ENCODE measurements at regions not wholly inside any gene's neighbourhood (a gene's known extent, or its start where the extent isn't known, plus 50 kb on each side); places are given as distances from the start of the nearest gene placed in this dataset.

DNA sequence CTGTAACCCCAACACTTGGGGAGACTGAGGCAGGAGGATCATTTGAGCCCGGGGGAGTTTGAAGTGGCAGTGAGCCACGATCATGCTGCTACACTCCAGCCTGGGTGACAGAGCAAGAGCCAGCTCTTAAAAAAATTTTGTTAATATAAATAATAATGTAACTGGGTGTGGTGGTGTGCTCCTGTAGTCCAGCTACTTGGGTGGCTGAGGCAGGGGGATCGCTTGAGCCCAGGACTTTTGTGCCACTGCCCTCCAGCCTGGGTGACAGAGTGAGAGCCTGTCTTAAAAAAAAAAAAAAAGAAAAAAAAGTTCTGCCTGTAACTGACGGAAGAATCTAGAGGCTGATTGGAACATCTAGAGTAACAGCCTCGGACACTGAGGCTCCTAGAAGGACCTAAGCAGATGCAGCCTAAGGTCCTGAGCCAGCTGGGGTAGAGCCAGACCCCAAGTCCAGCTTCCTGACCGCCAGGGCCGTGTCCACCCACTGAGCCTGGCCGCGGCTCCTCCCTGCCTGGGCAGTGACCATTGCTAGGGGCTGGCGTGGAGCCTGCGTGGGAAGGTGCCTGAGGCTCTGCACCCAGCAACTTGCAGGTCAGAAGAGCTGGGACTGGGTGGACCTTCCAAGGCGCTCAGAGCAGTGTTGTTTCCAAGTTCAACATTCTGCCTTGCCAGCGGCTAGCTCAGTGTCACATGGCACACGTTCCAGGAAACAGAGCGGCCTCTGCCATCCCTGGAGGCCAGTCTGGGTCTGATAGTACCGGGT is 209.4 kb upstream of the CIBAR2 start:
- DNase-seq (ENCODE audit: low read depth in 2 of 2, low spot score in 1 of 2) = no peak

DNA sequence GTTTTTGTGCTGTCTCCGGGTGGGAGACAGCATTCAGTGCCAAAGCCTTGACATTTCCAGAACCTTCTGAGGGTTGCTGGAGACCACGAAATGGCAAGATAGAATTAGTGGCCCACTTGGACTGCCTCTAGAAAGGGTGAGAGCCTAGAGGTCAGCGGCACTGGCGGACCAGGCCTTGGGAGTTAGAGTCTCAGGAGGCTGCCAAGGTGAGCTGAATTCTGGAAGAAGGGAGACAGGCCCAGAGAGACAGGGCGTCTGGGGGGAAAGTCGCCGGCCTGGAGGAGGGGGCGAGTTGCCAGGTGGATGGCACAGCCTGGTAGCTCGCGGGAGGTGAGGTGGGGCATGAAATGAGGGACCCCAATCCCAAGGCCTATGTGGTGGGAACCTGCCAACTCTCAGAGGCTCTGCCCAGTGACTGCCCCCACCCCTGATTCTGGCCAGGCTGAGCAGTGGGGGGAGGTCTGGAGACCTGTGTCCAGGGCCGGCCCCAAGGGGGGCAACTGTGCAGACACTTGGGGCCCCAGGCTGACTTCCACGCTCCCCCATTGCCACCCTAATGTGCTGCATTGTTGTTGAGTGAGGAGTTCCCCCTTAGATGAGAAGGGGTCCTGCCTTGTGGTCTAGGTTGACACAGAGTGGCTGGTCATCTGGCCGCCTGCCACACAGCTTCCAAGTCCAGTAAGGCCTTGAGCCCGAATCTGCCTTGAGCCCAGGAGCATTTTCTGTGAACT is 211.1 kb upstream of the CIBAR2 start:
- DNase-seq (ENCODE audit: low read depth in 2 of 2, low spot score in 1 of 2) = no peak

DNA sequence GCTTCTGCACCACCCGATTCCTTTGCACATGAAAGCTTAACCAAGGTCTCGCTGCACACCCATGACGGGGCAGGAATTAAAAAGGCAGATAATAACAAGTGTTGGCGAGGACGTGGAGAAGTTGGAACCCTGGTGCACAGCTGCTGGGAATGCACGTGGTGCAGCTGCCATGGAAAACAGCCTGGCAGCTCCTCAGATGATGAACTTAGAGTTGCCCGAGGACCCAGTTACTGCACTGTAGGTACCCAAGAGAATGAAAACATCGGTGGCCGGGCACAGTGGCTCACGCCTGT is 211.6 kb upstream of the CIBAR2 start:
- no peak for DNase-seq (ENCODE audit: low read depth in 2 of 2, low spot score in 1 of 2)

DNA sequence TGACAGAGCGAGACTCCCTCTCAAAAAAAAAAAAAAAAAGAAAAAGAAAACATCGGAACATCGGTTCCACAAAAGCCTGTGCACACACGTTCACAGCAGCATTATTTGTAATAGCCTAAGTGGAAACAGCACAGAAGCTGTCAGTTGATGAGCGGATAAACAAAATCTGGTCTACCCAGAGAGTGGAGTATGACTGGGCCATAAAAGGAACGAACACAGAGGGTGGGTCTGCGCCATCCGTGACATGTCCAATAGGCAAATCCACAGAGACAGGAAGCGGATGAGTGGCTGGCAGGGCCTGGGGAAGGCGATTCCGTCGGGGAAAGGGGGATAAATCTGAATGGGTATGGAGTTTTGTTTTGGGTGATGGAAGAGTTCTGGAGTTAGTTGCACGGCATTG is 212.2 kb upstream of the CIBAR2 start:
- no peak for DNase-seq (ENCODE audit: low read depth in 2 of 2, low spot score in 1 of 2)

DNA sequence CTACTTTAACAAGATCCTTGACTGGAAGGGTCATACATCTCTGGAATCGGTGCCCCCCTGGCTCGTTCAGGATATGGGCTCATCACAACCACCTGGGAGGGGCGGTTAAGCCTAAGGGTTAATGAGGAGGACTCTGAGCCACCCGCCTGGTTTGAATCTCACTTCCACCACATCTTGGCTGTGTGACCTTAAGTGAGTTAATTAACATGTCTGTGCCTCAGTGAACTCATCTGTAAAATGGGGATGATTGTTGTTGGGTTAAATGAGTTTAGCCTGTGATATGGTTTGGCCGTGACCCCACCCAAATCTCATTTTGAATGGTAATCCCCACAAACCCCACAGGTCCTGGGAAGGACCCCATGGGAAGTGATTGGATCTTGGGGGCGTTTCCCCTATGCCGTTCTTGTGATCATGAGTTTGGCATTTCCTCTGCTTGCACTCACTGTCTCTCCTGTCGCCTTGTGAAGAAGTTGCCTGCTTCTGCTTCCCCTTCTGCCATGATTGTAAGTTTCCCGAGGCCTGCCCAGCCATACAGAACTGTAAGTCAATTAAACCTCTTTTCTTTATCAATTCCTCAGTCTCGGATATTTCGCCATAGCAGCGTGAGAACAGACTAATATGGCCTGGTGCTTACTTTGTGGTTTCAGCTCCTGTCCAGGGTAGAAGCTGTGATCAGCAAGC is 214.0 kb upstream of the CIBAR2 start:
- no peak for DNase-seq (ENCODE audit: low read depth in 2 of 2, low spot score in 1 of 2)

DNA sequence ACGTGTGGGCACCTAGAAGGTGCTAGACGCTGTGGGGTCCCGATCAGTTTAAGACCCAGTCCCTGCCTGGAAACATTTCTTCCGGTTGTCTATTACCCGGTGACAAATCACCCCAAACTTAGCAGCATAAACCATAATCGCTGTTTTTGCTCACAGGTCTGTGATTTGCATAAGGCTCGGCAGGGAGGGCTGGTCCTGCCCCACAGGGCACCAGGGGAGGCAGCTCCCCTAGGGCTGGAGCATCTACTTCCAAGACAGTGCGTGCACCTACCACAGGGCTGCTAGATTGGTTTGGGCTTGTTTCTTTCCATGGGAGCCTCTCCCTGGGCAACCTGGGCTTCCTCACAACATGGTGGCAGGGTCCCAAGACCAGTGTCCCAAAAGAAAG is 214.5 kb upstream of the CIBAR2 start:
- no peak for DNase-seq (ENCODE audit: low read depth in 2 of 2, low spot score in 1 of 2)

DNA sequence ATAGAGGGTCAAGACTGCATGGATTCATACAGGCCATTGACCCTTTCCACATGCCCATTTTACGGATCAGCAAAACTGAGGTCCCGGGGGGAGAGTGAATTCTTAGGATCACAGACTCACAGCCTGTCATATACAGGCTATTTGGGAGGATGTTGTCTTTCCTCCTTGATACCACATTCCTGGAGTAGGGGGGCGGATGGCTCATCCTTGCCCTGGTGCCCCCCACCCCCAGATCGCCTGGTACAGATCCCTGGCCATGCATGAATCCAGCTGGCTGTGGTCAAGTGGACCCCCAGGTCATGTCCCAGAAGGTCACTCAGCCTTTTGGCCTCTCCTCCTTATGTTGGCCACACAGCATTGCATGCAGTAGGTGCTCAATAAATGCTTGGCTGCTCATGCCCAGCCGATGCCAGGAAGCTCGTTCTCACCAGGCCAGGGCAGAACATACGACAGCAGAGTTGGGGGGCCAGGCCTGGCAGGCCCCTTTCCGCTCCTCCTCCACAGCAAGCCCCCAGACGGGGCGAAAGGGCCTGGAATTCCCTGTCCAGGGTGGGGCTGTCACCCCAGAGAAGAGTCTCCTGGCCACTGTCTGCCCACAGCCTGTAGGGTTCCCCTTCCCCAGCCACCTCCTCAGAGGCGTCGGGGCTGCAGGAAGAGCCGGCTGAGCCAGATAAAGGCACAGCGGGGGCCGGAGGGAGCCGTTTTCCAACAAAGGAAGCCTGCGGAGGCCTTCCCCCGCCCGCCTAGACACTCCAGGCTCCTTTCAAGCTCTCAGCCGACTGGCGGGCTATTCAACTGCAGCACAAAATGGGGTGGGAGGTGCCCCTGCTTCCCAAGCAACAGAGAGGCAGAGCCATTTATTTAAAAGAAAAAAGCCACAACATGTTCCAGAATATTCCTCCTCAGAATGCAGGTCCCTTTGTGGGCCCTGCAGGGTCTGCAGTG is 215.7 kb upstream of the CIBAR2 start:
- DNase-seq (ENCODE audit: low read depth in 2 of 2, low spot score in 1 of 2) = no peak

DNA sequence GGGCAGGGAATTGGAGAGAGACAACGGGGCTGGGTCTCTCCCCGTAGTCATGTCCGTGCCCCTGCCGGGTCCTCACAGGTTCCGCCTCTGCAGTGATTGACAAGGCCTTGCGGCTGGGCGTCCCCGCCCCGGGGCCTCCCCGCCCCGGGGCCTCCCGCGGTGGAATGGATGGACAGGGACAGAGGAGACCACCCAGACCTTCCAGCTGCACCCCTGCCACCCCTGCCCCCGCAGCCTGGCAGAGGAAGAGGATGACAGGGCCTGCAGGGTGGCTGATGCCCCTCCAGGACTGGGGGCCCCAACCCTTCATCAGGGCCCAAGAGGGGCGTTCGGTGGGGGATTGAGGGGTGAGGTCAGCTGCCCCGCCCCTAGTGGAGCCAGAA is 216.4 kb upstream of the CIBAR2 start:
- DNase-seq (ENCODE audit: low read depth in 2 of 2, low spot score in 1 of 2) = no peak

DNA sequence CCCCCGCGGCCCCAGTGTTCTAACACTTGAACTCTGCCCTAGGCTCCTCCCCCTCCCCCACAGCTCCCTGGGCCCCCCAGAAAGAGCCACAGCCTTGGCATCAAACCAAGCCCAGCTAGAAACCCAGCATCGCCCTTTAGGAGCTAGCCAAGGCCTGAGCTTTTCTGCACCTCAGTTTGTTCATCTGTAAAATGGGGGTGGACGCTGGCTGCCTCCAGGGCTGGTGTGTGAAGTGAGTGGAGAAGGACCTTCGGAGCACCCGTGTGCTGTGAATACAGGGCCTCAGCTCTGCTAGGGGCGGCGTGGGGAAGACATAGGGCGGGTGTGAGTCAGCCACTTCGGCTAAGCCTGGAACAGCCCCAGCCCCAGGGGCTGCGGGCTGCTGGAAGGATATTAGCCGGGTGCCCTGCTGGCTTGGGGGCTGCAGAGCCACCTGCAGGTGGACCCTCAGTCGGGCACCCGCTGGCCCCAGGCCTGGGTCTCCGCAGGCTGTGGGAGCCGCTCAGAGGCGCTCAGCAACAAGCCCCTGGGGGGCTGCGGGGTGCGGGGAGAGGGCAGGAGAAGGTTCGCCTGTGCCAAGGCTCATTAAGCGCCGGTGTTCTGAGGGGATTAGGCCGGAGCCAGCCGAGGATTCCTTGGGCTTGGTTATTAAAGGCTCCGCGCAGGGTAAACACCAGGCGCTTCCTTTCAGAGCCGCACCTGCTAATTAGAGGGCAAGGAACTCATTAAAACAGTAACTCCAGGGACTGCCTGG is 217.0 kb upstream of the CIBAR2 start:
- no peak for DNase-seq (ENCODE audit: low read depth in 2 of 2, low spot score in 1 of 2)

DNA sequence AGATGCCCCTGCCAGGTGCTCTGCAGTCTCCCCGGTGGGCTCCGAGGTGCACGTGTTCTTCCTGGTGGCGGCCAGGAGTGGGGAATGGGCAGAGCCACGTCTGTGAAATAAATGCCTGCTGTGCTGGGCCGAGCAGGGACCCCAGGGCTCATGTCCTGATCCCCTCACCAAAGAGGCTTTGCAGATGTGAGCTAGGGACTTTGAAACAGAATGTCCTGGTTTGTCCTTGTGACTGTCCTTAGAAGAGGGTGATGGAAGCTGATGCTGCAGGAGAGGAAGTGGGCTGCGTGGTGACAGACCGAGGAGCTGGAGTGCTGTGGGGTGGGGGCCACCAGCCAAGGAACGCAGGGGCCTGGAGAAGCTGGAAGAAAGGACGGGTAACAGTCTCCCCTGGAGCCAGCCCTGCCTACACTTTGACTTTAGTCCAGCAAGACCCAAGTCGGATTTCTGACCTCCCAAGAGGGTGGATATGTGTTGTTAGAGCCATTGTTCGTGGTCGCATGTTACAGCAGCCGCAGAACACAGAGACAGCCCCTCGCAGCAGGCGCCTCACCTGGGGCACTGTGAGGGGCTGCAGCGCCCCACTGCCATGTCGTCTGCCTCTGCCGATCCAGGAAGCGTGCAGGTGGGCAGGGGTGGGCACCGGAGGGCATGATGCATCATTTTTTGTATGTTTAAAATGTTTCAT is 217.9 kb upstream of the CIBAR2 start:
- no peak for DNase-seq (ENCODE audit: low read depth in 2 of 2, low spot score in 1 of 2)

DNA sequence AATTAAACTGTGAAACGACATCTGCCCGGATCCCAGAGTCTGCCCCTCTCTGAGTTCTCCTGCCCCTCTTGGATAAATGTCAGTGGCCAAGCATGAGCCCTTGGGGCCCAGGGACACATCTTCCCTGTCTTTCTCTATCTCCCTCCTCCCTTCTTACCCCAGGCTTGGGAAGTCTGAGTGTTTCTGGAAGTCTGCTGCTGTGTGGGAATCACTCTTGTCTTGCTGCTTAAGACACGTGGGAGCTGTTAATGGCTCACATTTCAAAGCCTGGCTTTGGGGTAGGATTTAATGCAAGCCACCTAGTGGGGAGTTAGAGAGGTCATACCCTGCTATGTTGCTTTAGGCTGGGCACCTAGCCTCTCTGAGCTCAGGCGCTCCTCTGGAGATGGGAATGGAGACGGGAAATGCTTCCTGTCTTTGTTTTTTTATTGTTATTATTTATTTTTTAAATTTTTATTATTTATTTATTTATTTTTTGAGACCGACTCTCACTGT is 218.5 kb upstream of the CIBAR2 start:
- DNase-seq (ENCODE audit: low read depth in 2 of 2, low spot score in 1 of 2) = no peak

DNA sequence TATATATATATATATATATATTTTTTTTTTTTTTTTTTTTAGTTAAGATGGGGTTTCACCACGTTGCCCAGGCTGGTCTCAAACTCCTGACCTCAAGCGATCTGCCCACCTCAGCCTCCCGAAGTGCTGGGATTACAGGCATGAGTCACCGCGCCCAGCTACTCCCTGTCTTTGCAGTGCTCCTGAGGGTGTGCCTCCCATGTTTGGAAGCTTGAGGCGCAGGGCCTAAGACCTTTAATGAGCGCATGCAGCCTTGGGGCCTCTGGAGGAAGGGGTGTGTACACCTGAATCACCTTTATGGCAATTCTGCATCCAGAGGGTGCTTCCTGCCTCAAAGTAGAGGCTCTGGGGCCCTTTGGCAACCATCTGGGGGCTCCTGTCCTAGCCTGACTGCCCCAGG is 219.4 kb upstream of the CIBAR2 start:
- DNase-seq (ENCODE audit: low read depth in 2 of 2, low spot score in 1 of 2) = no peak

DNA sequence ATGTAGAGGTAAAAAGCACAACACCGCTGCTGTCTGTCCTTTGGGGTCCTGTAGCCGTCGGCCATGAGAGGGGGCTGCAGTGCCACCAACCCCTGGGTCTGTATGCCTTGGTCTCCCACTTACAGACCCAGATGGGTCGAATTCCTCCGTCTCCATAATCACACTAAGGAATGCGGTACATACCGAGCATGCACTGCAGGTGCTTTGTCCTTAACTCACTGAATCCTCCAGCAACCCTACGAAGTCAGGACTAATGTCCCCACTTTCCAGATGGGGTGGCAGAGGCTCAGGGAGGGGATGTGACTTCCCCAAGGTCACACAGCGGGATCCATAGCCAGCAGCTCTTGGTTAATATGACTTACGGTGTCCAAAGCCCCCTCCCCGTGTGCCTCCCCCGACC is 219.9 kb upstream of the CIBAR2 start:
- DNase-seq (ENCODE audit: low read depth in 2 of 2, low spot score in 1 of 2) = no peak

DNA sequence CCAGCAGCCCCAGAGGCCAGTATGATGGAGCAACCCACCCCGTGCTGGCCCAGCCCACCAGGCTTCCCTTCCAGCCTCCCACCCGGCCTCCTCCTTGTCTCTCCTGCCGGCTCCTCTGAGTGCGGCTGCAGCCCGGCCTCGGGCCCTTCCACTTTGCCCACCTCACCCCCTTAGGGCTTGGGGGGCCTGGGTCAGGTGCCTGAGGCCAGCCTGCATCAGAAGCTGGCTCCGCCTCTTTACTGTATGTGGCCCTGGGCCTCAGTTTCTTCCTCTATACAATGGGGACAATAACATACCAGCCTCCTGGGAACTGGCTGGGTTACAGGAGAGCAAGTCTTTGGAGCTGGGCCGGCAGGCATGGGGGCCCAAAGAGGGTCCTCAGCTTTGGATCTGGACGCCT is 221.1 kb upstream of the CIBAR2 start:
- DNase-seq (ENCODE audit: low read depth in 2 of 2, low spot score in 1 of 2) = no peak

DNA sequence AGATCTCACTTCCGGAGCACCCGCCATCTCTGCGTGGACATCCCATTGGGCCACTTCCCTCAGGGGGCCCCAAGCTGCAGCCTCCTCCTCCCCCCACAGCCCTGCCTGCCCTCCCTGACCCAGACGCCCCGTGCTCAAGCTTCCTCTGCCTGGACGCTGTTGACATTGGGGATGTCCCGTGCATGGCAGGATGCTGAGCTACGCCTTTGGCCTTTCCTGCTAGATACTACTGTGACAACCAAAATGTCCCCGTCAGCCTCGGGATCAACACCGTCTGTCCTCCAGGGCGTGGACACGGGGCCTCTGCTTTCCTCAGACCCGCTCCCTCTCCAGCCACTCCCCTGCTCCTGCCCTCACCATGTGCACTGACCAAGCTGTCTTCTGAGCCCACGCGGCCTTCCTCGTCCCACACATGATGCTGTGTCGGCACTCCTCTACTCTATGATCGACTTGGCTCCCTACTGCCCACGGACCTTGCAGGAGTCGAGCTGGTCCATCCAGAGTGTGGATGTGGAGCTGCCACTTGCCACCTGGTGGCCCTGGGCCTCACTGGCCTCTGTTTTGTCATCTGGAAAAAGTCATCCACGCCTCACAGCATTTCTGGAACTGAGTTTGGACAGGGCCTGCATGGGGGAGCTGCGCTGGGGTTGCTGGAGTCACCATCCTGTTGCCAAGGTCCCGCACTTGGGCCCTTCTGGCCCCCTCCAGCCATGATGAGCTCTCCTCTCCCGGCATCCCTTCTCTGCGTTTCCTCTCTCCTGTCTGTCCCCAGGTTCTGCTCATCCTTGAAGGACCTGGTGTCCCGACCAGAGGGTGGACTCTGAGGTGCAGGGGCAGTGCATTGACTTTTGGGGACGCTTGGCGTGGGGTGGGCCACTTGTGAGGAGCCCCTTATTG is 221.7 kb upstream of the CIBAR2 start:
- DNase-seq (ENCODE audit: low read depth in 2 of 2, low spot score in 1 of 2) = no peak

DNA sequence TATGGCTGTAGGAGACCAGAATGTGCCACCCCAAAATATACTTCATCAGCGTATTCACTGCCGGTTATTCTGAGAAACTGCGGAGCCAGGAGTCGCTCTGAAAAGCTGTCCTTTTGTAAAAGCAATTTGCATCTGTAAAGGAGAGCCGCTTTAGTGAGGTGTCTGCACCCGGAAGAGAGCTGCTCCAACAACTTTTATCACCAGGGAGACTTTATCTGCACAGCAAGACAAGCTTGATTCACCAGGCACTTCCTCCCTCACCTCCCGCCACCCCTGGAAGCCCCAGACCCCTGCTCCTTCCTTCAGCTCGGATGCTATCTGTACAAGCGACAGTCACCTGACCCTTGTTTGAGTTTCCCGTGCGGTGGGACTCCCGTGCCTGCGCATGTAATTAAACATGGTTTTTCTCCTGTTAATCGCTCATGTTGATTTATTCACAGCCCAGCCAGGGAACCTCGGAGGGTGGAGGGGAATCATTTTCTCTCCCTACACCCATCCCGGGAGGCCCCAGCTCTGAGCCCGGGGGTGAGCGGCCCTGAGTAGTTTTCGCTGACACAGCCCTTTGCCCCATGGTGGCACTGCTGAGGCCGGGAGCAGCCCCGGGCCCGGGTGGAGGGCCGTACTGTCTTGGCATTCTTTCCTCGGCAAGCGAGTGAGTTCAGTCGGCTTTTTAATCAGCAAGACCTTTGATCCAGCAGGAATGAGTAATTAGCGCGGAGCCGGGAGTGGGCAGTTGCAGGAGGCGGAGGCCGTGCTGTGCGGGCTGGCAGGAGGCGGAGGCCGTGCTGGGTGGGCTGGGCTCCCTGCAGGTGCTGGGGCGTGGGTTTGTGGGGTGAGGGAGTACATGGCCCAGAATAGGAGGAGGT is 222.7 kb upstream of the CIBAR2 start:
- DNase-seq (ENCODE audit: low read depth in 2 of 2, low spot score in 1 of 2) = no peak

DNA sequence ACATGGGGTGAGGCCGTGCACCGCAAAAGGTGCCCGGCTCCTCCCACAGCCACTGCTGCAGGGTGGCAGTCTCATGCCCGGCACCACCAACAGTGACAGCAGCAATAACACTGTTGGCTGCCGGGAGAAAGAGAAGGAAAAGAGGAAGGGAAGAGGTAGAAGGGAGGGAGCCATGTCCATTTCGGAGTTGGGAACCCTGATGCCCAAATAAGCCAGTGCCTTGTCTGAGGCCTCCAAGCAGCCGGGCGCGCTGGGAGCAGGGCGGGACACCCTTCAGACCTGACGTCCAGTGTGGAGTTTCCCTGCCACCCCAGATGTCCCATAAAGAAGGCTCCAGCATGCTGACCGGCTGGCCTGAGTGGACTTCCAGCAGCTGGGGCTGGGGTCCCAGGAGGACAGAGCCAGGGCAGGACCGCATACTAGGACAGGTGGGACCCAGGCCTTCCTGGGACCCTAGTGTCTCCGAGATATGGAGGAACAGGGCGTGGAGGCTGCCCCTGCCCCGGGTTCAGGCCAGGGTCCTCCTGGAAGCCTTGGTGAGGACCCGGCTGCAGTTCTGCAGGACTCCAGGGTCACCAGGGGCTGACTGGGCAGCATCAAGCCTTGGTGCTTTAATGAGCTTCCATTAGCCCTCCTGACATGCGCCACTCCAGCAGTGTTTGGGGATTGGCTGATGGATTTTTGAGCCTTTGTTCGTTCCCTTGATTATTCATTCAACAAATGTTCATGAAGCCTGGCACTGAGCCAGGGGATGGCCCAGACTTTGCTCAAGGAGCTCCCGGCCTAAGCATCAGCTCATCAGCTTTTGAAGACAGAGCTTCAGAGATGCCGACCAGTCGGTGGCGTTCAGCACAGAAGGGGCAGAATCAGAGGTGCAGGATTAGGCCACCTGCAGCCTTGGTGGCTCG is 223.6 kb upstream of the CIBAR2 start:
- no peak for DNase-seq (ENCODE audit: low read depth in 2 of 2, low spot score in 1 of 2)
